ENCODE measurements at regions not wholly inside any gene's neighbourhood (a gene's known extent, or its start where the extent isn't known, plus 50 kb on each side); places are given as distances from the start of the nearest gene placed in this dataset.
A peak's percentile ranks its signal among the peaks of the same experiment; 100 is the strongest.

DNA sequence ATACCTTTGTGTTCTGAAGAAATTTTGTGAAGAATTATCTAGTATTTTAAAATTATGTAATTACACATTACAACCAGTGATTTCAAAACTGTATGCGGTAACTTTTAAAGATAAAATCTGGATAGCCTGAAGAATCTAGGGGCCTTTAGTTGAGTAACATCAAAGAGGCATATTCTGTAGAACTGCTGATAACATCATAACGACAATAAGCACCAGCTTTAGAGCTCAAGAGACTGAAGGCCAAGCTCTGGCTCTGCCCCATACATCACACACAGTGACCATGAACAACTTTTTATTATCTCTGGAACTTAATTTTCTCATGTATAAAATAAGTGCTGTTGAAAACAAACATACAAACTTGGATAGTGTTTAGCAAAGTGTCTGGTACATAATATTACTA is 121.1 kb upstream of the RHOBTB1 start (continued):
- TF ChIP-seq PPARG (CRISPR knock-in tag; conservative IDR thresholded peaks at IDR 0.05) (peak; percentile 72), HNF4A (CRISPR knock-in tag; IDR thresholded peaks at IDR 0.05) (peak; percentile 68), KDM3A (CRISPR knock-in tag; IDR thresholded peaks at IDR 0.05; ENCODE audit: low read depth) (no peak), FOXJ3 (CRISPR knock-in tag; IDR thresholded peaks at IDR 0.05; ENCODE audit: borderline replicate concordance) (peak; percentile 90; the same call in 1 of the 2 replicates), SMARCE1 (IDR thresholded peaks at IDR 0.05; ENCODE audit: borderline replicate concordance) (no peak), MTA1 (CRISPR knock-in tag; IDR thresholded peaks at IDR 0.05; ENCODE audit: borderline replicate concordance) (no peak), CEBPG (CRISPR knock-in tag; IDR thresholded peaks at IDR 0.05) (peak; percentile 83), ZNF12 (CRISPR knock-in tag; IDR thresholded peaks at IDR 0.05) (0 out of 2 replicates have a peak, but pooled peaks have one; percentile 38), ZNF24 (IDR thresholded peaks at IDR 0.05) (no peak), ASH2L (IDR thresholded peaks at IDR 0.05; ENCODE audit: insufficient read length, low read depth, low read length) (peak; percentile 40), CAMTA2 (CRISPR knock-in tag; IDR thresholded peaks at IDR 0.05; ENCODE audit: borderline replicate concordance) (no peak), ZNF550 (CRISPR knock-in tag; IDR thresholded peaks at IDR 0.05; ENCODE audit: borderline replicate concordance) (no peak), EHMT2 (IDR thresholded peaks at IDR 0.05; ENCODE audit: borderline replicate concordance, low read depth, low read length) (0 out of 2 replicates have a peak, but pooled peaks have one; percentile 28), MED1 (CRISPR knock-in tag; IDR thresholded peaks at IDR 0.05) (peak; percentile 81), CBFB (CRISPR knock-in tag; IDR thresholded peaks at IDR 0.05) (0 out of 2 replicates have a peak, but pooled peaks have one; percentile 54), ZNF614 (CRISPR knock-in tag; IDR thresholded peaks at IDR 0.05; ENCODE audit: borderline replicate concordance) (0 out of 2 replicates have a peak, but pooled peaks have one; percentile 55), TEAD3 (CRISPR knock-in tag; optimal IDR thresholded peaks at IDR 0.05; ENCODE audit: borderline replicate concordance) (peak; percentile 38), EP300 (IDR thresholded peaks at IDR 0.05; ENCODE audit: low read depth in 2 of 2, low read length in 2 of 2) (peak in 1 of 2 experiments; percentile 98; a peak in 3 of 4 replicates), EP300 (CRISPR knock-in tag; IDR thresholded peaks at IDR 0.05; ENCODE audit: borderline replicate concordance) (peak; percentile 92; the same call in 1 of the 2 replicates)
- TF ChIP-seq, protein P1, sequence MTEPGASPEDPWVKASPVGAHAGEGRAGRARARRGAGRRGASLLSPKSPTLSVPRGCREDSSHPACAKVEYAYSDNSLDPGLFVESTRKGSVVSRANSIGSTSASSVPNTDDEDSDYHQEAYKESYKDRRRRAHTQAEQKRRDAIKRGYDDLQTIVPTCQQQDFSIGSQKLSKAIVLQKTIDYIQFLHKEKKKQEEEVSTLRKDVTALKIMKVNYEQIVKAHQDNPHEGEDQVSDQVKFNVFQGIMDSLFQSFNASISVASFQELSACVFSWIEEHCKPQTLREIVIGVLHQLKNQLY (CRISPR knock-in tag; IDR thresholded peaks at IDR 0.05): peak; percentile 54; the same call in 1 of the 2 replicates
- TF ChIP-seq, protein P2, sequence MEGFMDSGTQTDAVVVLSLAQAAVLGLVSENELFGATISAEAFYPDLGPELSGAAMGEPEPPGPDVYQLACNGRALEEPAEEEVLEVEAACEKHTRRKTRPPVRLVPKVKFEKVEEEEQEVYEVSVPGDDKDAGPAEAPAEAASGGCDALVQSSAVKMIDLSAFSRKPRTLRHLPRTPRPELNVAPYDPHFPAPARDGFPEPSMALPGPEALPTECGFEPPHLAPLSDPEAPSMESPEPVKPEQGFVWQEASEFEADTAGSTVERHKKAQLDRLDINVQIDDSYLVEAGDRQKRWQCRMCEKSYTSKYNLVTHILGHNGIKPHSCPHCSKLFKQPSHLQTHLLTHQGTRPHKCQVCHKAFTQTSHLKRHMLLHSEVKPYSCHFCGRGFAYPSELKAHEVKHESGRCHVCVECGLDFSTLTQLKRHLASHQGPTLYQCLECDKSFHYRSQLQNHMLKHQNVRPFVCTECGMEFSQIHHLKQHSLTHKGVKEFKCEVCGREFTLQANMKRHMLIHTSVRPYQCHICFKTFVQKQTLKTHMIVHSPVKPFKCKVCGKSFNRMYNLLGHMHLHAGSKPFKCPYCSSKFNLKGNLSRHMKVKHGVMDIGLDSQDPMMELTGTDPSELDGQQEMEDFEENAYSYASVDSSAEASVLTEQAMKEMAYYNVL (CRISPR knock-in tag; IDR thresholded peaks at IDR 0.05; ENCODE audit: borderline replicate concordance): 0 out of 2 replicates have a peak, but pooled peaks have one; percentile 33
- TF ChIP-seq, protein P3, sequence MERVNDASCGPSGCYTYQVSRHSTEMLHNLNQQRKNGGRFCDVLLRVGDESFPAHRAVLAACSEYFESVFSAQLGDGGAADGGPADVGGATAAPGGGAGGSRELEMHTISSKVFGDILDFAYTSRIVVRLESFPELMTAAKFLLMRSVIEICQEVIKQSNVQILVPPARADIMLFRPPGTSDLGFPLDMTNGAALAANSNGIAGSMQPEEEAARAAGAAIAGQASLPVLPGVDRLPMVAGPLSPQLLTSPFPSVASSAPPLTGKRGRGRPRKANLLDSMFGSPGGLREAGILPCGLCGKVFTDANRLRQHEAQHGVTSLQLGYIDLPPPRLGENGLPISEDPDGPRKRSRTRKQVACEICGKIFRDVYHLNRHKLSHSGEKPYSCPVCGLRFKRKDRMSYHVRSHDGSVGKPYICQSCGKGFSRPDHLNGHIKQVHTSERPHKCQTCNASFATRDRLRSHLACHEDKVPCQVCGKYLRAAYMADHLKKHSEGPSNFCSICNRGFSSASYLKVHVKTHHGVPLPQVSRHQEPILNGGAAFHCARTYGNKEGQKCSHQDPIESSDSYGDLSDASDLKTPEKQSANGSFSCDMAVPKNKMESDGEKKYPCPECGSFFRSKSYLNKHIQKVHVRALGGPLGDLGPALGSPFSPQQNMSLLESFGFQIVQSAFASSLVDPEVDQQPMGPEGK (CRISPR knock-in tag; IDR thresholded peaks at IDR 0.05): peak; percentile 53
- TF ChIP-seq, protein P4, sequence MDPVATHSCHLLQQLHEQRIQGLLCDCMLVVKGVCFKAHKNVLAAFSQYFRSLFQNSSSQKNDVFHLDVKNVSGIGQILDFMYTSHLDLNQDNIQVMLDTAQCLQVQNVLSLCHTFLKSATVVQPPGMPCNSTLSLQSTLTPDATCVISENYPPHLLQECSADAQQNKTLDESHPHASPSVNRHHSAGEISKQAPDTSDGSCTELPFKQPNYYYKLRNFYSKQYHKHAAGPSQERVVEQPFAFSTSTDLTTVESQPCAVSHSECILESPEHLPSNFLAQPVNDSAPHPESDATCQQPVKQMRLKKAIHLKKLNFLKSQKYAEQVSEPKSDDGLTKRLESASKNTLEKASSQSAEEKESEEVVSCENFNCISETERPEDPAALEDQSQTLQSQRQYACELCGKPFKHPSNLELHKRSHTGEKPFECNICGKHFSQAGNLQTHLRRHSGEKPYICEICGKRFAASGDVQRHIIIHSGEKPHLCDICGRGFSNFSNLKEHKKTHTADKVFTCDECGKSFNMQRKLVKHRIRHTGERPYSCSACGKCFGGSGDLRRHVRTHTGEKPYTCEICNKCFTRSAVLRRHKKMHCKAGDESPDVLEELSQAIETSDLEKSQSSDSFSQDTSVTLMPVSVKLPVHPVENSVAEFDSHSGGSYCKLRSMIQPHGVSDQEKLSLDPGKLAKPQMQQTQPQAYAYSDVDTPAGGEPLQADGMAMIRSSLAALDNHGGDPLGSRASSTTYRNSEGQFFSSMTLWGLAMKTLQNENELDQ (CRISPR knock-in tag; IDR thresholded peaks at IDR 0.05; ENCODE audit: borderline replicate concordance): no peak
- TF ChIP-seq, protein P5, sequence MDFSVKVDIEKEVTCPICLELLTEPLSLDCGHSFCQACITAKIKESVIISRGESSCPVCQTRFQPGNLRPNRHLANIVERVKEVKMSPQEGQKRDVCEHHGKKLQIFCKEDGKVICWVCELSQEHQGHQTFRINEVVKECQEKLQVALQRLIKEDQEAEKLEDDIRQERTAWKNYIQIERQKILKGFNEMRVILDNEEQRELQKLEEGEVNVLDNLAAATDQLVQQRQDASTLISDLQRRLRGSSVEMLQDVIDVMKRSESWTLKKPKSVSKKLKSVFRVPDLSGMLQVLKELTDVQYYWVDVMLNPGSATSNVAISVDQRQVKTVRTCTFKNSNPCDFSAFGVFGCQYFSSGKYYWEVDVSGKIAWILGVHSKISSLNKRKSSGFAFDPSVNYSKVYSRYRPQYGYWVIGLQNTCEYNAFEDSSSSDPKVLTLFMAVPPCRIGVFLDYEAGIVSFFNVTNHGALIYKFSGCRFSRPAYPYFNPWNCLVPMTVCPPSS (IDR thresholded peaks at IDR 0.05): no peak
